H1 (cell line): ENCODE measurements at regions not wholly inside any gene's neighbourhood (a gene's known extent, or its start where the extent isn't known, plus 50 kb on each side); places are given as distances from the start of the nearest gene placed in this dataset.

Source experiments
- EP300 ChIP-seq, 2 experiments: IDR thresholded peaks; 1 replicate in 1 of 2; 2 replicates in 1 of 2; pipeline ENCODE4 v1.6.1; 2011 to 2012; ENCODE audit warnings: low read depth in 2 of 2, low read length in 2 of 2, mild to moderate bottlenecking in 2 of 2, borderline replicate concordance in 1 of 2, inconsistent platforms in 1 of 2, moderate library complexity in 1 of 2
- JUN ChIP-seq: IDR thresholded peaks from 2 replicates; pipeline ENCODE4 v1.6.1; 2011; ENCODE audit warnings: low read depth, mild to moderate bottlenecking, improper control_type of control experiment, low read length
- TF ChIP-seq, protein P1 (sequence below): fragments of 300-600 bp; sonication (generic); IDR thresholded peaks from 2 replicates; pipeline ENCODE4 v1.7.1; 2012; ENCODE audit warnings: low read length, moderate library complexity, mild to moderate bottlenecking, inconsistent platforms; ENCODE audit not compliant: insufficient replicate concordance
- TF ChIP-seq, protein P2 (sequence below), 3 experiments: IDR thresholded peaks; 1 replicate in 2 of 3; 2 replicates in 1 of 3; pipeline versions ENCODE4 v1.5.1 to v1.6.1; 2011; ENCODE audit warnings: low read length in 3 of 3, mild to moderate bottlenecking in 3 of 3, inconsistent platforms in 2 of 3, low read depth in 1 of 3, moderate library complexity in 1 of 3; ENCODE audit not compliant: insufficient read depth in 1 of 3; ENCODE audit errors: control extremely low read depth in 1 of 3

GRCh38 chr9:107945493-107945892, 455.9 kb upstream of the KLF4 start (continued):
- TF ChIP-seq, protein P1, sequence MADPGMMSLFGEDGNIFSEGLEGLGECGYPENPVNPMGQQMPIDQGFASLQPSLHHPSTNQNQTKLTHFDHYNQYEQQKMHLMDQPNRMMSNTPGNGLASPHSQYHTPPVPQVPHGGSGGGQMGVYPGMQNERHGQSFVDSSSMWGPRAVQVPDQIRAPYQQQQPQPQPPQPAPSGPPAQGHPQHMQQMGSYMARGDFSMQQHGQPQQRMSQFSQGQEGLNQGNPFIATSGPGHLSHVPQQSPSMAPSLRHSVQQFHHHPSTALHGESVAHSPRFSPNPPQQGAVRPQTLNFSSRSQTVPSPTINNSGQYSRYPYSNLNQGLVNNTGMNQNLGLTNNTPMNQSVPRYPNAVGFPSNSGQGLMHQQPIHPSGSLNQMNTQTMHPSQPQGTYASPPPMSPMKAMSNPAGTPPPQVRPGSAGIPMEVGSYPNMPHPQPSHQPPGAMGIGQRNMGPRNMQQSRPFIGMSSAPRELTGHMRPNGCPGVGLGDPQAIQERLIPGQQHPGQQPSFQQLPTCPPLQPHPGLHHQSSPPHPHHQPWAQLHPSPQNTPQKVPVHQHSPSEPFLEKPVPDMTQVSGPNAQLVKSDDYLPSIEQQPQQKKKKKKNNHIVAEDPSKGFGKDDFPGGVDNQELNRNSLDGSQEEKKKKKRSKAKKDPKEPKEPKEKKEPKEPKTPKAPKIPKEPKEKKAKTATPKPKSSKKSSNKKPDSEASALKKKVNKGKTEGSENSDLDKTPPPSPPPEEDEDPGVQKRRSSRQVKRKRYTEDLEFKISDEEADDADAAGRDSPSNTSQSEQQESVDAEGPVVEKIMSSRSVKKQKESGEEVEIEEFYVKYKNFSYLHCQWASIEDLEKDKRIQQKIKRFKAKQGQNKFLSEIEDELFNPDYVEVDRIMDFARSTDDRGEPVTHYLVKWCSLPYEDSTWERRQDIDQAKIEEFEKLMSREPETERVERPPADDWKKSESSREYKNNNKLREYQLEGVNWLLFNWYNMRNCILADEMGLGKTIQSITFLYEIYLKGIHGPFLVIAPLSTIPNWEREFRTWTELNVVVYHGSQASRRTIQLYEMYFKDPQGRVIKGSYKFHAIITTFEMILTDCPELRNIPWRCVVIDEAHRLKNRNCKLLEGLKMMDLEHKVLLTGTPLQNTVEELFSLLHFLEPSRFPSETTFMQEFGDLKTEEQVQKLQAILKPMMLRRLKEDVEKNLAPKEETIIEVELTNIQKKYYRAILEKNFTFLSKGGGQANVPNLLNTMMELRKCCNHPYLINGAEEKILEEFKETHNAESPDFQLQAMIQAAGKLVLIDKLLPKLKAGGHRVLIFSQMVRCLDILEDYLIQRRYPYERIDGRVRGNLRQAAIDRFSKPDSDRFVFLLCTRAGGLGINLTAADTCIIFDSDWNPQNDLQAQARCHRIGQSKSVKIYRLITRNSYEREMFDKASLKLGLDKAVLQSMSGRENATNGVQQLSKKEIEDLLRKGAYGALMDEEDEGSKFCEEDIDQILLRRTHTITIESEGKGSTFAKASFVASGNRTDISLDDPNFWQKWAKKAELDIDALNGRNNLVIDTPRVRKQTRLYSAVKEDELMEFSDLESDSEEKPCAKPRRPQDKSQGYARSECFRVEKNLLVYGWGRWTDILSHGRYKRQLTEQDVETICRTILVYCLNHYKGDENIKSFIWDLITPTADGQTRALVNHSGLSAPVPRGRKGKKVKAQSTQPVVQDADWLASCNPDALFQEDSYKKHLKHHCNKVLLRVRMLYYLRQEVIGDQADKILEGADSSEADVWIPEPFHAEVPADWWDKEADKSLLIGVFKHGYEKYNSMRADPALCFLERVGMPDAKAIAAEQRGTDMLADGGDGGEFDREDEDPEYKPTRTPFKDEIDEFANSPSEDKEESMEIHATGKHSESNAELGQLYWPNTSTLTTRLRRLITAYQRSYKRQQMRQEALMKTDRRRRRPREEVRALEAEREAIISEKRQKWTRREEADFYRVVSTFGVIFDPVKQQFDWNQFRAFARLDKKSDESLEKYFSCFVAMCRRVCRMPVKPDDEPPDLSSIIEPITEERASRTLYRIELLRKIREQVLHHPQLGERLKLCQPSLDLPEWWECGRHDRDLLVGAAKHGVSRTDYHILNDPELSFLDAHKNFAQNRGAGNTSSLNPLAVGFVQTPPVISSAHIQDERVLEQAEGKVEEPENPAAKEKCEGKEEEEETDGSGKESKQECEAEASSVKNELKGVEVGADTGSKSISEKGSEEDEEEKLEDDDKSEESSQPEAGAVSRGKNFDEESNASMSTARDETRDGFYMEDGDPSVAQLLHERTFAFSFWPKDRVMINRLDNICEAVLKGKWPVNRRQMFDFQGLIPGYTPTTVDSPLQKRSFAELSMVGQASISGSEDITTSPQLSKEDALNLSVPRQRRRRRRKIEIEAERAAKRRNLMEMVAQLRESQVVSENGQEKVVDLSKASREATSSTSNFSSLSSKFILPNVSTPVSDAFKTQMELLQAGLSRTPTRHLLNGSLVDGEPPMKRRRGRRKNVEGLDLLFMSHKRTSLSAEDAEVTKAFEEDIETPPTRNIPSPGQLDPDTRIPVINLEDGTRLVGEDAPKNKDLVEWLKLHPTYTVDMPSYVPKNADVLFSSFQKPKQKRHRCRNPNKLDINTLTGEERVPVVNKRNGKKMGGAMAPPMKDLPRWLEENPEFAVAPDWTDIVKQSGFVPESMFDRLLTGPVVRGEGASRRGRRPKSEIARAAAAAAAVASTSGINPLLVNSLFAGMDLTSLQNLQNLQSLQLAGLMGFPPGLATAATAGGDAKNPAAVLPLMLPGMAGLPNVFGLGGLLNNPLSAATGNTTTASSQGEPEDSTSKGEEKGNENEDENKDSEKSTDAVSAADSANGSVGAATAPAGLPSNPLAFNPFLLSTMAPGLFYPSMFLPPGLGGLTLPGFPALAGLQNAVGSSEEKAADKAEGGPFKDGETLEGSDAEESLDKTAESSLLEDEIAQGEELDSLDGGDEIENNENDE: no peak
- TF ChIP-seq, protein P2, sequence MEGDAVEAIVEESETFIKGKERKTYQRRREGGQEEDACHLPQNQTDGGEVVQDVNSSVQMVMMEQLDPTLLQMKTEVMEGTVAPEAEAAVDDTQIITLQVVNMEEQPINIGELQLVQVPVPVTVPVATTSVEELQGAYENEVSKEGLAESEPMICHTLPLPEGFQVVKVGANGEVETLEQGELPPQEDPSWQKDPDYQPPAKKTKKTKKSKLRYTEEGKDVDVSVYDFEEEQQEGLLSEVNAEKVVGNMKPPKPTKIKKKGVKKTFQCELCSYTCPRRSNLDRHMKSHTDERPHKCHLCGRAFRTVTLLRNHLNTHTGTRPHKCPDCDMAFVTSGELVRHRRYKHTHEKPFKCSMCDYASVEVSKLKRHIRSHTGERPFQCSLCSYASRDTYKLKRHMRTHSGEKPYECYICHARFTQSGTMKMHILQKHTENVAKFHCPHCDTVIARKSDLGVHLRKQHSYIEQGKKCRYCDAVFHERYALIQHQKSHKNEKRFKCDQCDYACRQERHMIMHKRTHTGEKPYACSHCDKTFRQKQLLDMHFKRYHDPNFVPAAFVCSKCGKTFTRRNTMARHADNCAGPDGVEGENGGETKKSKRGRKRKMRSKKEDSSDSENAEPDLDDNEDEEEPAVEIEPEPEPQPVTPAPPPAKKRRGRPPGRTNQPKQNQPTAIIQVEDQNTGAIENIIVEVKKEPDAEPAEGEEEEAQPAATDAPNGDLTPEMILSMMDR (IDR thresholded peaks at IDR 0.05; ENCODE audit: control extremely low read depth in 1 of 3, insufficient read depth in 1 of 3, low read depth in 1 of 3, low read length in 3 of 3): peak in 1 of 3 experiments; percentile 22; a peak in 1 of 4 replicates
- TF ChIP-seq JUN (no peak), EP300 (IDR thresholded peaks at IDR 0.05; ENCODE audit: borderline replicate concordance in 1 of 2, low read depth in 2 of 2, low read length in 2 of 2) (no peak)
